ENCODE measurements at regions not wholly inside any gene's neighbourhood (a gene's known extent, or its start where the extent isn't known, plus 50 kb on each side); places are given as distances from the start of the nearest gene placed in this dataset.
"Not testable (repeated sequence)": the region's sequence is repeated elsewhere in the genome, so short reads cannot be mapped to it uniquely, and the experiment has no call there.

DNA sequence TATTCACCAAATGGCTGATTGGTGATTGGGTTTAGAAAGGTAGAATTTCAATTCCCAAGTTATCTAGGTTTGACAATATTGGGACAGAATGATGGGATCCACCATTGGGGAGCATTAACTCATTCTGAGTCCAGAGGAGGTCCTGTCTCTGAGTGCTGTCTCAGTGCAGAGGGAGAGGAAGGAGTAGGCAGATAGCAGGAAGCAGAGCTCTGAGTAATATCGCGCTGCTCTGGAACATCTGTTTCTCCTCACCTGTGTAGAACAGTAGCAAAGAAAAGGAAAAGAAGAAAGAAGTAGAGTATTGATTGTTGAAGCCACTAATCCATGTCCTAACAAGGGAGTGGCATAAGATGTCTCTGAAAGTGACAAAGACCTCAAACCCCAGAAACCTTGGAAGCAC is 1657.8 kb downstream of the MRPL39 start:
- DNase-seq, result no peak

DNA sequence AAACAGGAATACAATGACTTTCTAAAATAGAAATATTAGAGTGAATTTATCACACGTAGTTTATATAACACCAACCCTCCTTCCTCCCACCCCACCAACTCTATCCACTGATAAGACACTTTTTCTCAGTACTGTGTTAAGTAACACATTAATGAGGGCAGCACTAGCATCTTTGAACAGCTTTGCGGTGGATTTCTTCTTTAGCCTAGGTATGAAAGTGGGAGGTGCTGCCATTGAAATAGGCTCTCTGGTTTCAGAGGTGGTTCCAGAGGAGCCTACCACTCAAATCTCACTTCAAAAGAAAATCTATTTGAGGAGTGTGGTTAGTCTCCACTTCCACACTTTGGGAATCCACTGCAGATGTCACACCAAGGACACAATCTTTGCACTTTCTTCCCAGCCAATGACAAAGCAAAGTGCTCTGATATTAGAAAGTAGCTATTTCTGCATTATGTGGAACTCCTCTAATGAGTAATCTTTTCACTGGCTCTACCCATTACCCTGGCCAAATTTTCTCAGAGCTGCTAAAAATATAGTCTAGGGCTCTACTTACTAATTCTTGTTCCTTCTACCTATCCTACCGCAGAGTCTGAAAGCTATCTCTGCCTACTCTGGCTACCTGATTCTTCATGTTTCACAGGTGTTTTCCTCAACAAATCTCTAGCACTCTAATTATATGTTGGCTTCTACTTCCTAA is 1667.8 kb downstream of the MRPL39 start:
- DNase-seq, result no peak

DNA sequence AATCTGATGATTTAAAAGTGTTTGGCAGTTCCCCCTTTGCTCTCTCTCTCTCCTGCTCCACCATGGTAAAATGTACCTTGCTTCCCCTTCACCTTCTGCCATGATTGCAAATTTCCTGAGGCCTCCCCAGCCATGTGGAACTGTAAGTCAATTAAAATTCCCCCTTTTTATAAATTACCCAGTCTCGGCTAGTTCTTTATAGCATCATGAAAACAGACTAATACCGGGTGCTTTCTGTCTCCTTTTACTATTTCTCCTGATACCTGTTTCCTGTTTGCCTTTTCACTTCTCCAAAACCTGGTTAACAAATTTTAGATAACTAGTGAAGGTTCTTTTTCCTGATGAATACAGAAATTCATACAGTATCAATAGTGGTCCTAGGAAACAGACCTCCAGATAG is 1670.3 kb downstream of the MRPL39 start:
- no peak for DNase-seq

DNA sequence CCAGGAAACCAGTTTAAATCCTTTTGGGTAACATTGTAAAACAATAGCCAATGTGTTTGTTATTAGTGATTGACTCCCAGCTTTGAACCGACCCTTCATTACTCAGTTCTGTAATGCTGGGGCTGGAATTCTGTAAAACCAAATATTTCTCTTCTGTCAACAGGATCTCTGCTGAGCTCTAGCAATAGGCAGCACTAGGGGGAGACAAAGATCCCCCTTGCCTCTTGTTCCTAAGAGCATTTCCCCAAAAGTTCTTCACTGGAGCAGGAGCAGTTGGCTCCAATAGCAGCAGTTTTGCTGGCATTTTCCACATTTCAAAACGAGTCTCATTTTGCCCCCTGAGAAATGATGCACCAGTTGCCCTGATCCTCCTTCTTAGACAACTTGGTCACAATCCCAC is 1671.1 kb downstream of the MRPL39 start:
- no peak for DNase-seq

- DNase-seq, result no peak
These were observed 1676.7 kb downstream of the MRPL39 start for GRCh38 chr21:23930565-23930964.

DNA sequence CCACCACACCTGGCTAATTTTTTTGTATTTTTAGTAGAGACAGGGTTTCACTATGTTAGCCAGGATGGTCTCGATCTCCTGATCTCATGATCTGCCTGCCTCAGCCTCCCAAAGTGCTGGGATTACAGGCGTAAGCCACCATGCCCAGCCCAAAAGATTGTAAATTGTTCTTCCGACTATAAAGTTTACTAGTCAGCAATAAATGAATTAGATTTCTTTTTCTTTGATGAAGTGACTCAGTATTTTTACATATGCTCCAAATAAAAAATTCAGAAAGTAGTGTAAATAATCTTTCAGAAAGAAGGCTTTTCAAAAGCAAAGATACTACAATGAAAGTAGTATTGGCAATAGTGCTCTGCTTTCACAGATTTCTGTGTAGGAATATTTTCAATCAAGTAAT is 1680.9 kb downstream of the MRPL39 start:
- DNase-seq, result not testable (repeated sequence)

DNA sequence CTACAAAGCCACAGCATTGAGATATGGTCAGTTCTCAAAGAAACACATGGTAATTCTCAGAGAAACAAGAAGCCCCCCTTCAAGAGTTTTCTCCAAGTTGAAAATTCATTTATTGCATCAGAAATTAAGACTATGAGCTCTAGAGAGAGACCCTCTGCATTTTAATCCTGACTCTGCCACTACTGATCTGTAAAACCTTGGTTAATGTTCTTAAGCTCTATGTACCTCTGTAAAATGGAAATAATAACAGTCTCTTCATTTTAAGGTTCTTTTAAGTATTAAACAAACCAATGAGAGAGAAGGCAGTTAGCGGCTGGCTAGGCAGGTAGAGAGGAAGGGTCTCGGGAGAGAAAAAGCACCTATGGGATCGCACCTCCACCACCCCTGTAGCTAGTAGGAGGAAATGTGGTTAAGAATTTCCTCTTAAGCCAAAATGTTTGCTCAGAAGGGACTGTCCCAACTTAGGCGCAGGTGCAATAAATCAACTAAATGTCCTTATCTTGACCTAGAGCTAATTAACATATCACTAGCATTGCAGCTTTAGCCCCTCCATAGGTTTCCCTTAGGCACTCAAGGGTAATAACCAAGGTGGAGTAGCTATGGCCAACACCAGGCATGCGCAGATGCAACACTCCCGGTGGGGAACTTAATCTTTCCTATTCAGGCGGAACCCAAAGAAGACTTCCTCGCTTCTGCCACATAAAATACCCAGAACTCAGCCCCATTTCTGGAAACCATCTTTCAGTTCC is 1685.4 kb downstream of the MRPL39 start:
- no peak for DNase-seq

DNA sequence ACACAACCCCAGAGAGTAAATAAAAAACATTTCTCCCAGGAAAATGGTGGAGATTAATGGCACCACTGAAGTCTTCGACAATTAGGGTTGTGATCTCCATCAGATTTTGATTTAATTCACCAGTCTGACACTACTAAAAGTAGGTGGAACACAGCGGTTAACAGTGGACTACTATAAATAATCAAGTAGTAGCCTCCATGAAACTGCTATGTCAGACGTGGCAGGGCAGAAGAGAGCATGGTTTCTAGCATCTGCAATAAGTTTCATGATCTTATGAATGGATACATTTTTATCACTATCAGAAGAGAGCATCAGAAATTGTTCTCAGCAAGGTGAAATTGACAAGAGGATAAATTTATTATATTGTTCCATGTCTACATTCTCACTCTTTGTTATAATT is 1706.6 kb downstream of the MRPL39 start:
- no peak for DNase-seq

GRCh38 chr21:23899561-23899960 is 1707.7 kb downstream of the MRPL39 start:
- DNase-seq, result no peak

DNA sequence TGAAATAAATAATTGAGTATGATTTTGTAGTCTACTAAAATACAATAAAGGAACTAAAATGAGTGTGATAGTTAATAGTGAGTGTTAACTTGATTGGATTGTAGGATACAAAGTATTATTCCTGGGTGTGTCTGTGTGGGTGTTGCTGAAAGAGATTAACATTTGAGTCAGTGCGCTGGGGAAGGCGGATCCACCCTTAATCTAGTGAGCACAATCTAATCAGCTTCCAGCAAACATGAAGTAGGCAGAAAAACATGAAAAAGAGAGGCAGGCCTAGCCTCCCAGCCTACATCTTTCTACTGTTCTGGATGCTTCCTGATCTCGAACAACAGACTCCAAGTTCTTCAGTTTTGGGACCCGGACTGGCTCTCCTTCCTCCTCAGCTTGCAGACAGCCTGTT is 1716.6 kb downstream of the MRPL39 start:
- DNase-seq, result no peak

GRCh38 chr21:23887725-23888306 is 1719.5 kb downstream of the MRPL39 start:
- DNase-seq, result no peak

DNA sequence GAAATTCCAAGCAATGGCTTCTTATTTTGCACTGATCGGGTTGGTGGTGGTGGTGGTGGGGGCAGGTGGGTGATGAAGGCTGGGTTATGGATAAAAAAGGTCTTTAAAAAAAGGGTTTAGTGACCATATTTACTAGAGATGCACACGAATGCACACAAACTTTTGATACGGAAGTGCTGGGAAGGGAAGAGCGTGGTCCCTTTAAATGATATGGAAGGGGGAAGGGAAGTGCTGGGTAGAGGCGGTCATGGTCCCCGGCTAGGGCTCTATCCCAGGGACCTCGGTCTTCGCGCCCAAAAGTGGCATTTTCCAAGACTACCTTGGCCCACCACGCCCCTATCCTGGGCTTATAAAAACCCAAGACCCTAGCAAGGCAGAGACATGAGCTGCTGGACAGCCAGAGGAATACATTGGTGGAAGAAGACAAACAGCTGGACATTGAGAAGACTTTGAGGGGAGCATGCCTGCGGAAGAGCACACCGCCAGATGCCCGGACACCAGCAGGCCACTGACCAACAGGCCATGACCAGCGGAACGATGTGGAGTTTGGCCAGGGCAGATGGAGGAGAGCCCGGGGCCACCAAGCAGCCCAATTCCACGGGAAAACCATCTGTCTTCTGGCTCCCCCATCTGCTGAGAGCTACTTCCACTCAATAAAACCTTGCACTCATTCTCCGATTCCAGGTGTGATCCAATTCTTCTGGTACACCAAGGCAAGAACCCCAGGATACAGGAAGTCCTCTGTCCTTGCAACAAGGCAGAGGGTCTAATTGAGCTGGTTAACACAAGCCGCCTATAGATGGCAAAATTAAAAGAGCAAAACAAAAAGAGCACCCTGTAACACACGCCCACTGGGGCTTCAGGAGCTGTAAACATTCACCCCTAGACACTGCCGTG is 1720.2 kb downstream of the MRPL39 start:
- DNase-seq, result no peak

GRCh38 chr21:23881783-23882182 is 1725.5 kb downstream of the MRPL39 start:
- no peak for DNase-seq

DNA sequence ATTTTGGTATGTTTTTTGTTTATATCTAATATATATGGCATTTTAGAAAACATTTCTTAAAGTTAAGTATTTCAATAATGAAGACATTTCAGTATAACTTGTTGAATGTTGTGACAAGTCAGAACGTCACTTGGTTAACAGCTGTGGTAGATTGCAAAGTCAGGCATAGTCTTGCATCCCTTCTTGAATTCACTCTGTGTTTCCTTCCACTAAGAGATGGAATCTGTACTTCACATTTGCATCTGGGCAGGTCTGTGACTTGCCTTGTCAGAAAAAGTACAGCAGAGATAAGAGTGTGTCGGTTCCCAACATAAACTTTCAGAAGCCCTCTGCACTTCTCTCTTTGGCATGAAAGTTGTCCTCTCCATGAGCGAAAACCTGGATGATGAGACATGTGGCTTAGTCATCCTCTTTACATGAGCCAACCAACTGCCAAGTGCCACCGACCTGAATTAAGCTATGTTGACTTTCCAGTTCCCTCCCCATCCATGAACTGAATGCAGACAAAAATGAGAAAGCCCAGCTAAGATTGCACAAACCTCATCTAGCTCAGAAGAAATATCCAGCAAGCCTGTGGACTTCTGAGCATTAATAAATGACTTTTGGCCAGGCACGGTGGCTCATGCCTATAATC is 1730.2 kb downstream of the MRPL39 start:
- no peak for DNase-seq

- DNase-seq, result no peak
These were observed 1733.0 kb downstream of the MRPL39 start for GRCh38 chr21:23874271-23874670.

DNA sequence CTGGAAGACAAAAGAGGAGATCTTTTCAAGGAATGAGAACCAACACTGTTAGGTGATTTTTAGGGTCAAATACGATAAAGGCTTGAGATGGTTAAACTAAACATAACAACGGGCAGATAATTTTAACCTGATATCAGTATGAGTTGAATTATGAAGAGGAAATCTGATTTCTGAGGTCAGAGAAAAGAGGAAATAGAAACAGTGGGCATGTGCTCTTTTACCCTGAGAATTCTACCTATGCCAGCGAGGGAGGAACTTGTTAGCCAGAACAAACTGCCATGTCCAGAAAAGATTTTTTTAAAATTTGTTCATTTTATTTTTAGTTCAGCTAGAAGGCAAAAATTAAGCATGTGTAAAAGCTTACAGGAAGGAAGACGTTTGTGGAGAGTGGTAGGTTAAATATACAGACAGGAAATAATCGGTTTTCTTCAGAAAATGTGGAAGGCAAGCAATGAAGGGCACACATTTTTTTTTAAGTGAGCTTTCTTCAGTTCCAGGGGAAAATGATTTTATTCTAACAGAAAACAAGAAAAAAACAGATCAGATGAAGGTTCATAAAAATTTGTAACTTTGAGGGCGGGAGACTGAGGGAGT is 1745.3 kb downstream of the MRPL39 start:
- no peak for DNase-seq

GRCh38 chr21:23858878-23859277 is 1748.4 kb downstream of the MRPL39 start:
- DNase-seq, result no peak

GRCh38 chr21:23853796-23854379 is 1753.4 kb downstream of the MRPL39 start:
- no peak for DNase-seq

DNA sequence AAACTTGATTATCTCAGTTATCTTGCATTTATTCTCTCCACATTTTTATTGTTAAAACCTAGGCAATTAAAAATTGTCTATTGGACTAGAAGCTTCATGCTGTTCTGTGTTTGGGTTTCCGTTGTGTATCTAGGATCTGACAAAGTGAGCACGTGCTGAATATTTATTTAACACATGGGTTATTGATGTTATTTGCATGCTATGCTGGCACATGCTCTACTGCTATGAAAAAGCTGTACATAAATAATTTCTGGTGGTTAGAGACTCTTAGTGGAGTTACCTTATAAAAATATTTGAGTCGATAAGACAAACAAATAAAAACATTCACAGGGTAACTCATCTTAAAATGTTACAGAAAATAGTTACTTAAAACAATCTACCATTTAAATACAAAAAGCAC is 1769.7 kb downstream of the MRPL39 start:
- no peak for DNase-seq

DNA sequence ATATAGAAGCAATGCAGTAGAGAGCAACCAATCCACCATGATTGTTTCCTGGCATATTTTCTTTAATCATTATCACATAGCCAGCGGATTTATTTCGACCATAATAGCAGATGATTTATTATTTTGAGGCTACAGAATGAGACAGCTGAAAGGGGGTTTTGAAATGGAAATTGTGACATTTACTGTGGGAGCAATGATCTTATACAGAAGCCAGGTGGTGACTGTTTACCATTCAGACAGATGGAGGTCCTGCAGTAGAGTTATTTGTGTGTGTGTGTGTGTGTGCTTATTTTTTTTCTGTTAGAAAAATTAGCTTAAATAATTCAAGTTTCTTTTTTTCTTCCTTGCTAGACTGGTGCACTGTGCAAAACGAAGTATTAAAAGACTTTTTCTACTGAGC is 1784.5 kb downstream of the MRPL39 start:
- DNase-seq, result no peak

DNA sequence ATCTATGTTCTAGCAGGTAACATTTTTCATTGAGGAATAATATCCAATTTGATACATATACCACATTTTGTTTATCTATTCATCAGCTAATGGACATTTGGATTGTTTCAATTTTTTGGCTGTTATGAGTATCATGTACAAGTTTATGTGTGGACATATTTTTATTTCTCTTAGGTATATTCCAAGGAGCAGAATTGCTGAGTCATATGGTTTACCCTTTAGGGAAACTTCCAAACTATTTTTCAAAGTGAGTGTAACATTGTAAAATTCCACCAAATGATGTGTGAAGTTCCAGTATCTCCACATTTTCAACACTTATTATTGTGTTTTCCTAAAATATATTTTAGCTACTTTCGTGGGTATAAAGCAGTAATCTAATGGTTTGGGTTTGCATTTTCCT is 1789.9 kb downstream of the MRPL39 start:
- DNase-seq, result no peak

- DNase-seq, result no peak
These were observed 1794.8 kb downstream of the MRPL39 start for GRCh38 chr21:23812485-23812884.
